ENCODE measurements at regions not wholly inside any gene's neighbourhood (a gene's known extent, or its start where the extent isn't known, plus 50 kb on each side); places are given as distances from the start of the nearest gene placed in this dataset.

GRCh38 chr4:96354036-96354712 is 514.3 kb downstream of the PDHA2 start:
- ChIA-PET SMC1A (ENCODE audit: uncharacterized antibody, unreplicated experiment) (interaction anchor here (0.6 to 2.6 kb wide), 4 partner anchors 11 to 12 kb away, joined by 3 to 8 read pairs (median 3); no protein-coding TSS in a partner anchor), RAD21 (ENCODE audit: unreplicated experiment) (interaction anchor here (0.6 kb wide), 2 partner anchors 58 to 1157 kb away, joined by 3 read pairs; no protein-coding TSS in a partner anchor), POLR2A (no interaction called here), CTCF (interaction anchor here (1.0 to 2.1 kb wide), 3 partner anchors 13 to 16 kb away, joined by 3 to 6 read pairs (median 3); no protein-coding TSS in a partner anchor)
- DNase-seq (ENCODE audit: low read depth, low spot score) (no peak), ATAC-seq (no peak), FAIRE-seq (no peak)
- Histone ChIP-seq H3K27me3 (replicated peaks in 1 of 2; ENCODE audit: control insufficient read depth in 2 of 2, insufficient read depth in 2 of 2, low read length in 1 of 2) (no peaks in the 10 kb centered on the region), H2AFZ (ENCODE audit: control insufficient read depth, low read depth, low read length) (no peak overlapping the region), H3K27ac (ENCODE audit: control insufficient read depth, insufficient read depth) (no peak overlapping the region), H3K79me2 (ENCODE audit: control insufficient read depth, insufficient read depth, low read length) (no peaks in the 10 kb centered on the region), H3K4me1 (ENCODE audit: control insufficient read depth, insufficient read depth, low read length) (no peaks in the 10 kb centered on the region), H3K9ac (ENCODE audit: control insufficient read depth, insufficient read depth, low read length) (no peak overlapping the region), H3K36me3 (ENCODE audit: control insufficient read depth in 2 of 2, insufficient read depth in 2 of 2, low read length in 1 of 2) (no peaks in the 10 kb centered on the region), H4K20me1 (ENCODE audit: control insufficient read depth, insufficient read depth) (no peaks in the 10 kb centered on the region), H3K4me2 (ENCODE audit: control insufficient read depth, insufficient read depth) (no peak overlapping the region), H3K4me3 (no peak overlapping the region), H3K9me3 (replicated peaks; ENCODE audit: control insufficient read depth, insufficient read depth, low read length) (no peaks in the 10 kb centered on the region)
- intact Hi-C loops (cut with micrococcal nuclease; ENCODE audit: unreplicated experiment): loop anchor here (10.0 kb wide), 1 partner anchor 519 kb away; no protein-coding TSS in a partner anchor
- no peak for TF ChIP-seq KAT2A (conservative IDR thresholded peaks at IDR 0.05; ENCODE audit: control insufficient read depth, low read depth, low read length)
- TF ChIP-seq CREB1 (IDR thresholded peaks at IDR 0.05; ENCODE audit: low read depth): no peak
- TF ChIP-seq NFYA (IDR thresholded peaks at IDR 0.05; ENCODE audit: borderline replicate concordance, low read depth, low read length): no peak
- TF ChIP-seq YY1 (IDR thresholded peaks at IDR 0.05; ENCODE audit: low read depth, low read length): no peak
- TF ChIP-seq MAX (IDR thresholded peaks at IDR 0.05; ENCODE audit: low read depth, low read length): no peak
- no peak for TF ChIP-seq ZNF687 (IDR thresholded peaks at IDR 0.05)
- TF ChIP-seq HDAC2 (IDR thresholded peaks at IDR 0.05): no peak
- TF ChIP-seq SRF (IDR thresholded peaks at IDR 0.05; ENCODE audit: low read depth in 2 of 2, low read length in 2 of 2): no peak
- no peak for TF ChIP-seq TAF1 (IDR thresholded peaks at IDR 0.05; ENCODE audit: borderline replicate concordance, low read depth, low read length)
- no peak for TF ChIP-seq NR2C1 (IDR thresholded peaks at IDR 0.05)
- 0% methylated on average over 2 of the region's 2 CpGs for WGBS (ENCODE audit: insufficient coverage, insufficient replicate concordance, low lambda C conversion rate, missing lambda C conversion rate)
- no TSS peak for BruUV-seq (replicated peaks)
- in situ Hi-C loops (cut with MboI): no loop called here

Data from GM12878 (cell line).